SK-N-SH (cell line): ENCODE measurements at regions not wholly inside any gene's neighbourhood (a gene's known extent, or its start where the extent isn't known, plus 50 kb on each side); places are given as distances from the start of the nearest gene placed in this dataset.

Experiments used
- CTCF ChIA-PET: fragments of 300-600, 350-600 bp; formaldehyde crosslinking; extraction: SDS; loops from one replicate; lab custom pipeline; 2021; lab: Yijun Ruan, JAX
- POLR2A ChIA-PET: fragments of 350-600 bp; sonication (Branson Sonifier 250); formaldehyde crosslinking; extraction: SDS; loops from one replicate; lab custom pipeline; 2020; ENCODE audit warnings: antibody characterized with exemption, inconsistent platforms; lab: Yijun Ruan, JAX
- DNase-seq: peaks from one replicate; pipeline ENCODE4 v3.0.0; 2012
- H2AFZ ChIP-seq: fragments of 200-600 bp; sonication (generic); 2 replicates; pipeline ENCODE4 v1.8.1; 2016; ENCODE audit warnings: antibody characterized with exemption, mild to moderate bottlenecking, low read depth
- H3F3A ChIP-seq: fragments of 200-600 bp; sonication (generic); replicated peaks from 2 replicates; pipeline ENCODE3; 2016; ENCODE audit warnings: antibody characterized with exemption, mild to moderate bottlenecking; ENCODE audit not compliant: insufficient read depth
- H3K27ac ChIP-seq, 2 experiments: fragments of 200-500 bp in 1 of 2; fragments of 200-600 bp in 1 of 2; sonication (Bioruptor generic) in 1 of 2; sonication (generic), shearing (Covaris generic) in 1 of 2; 2 replicates each; pipeline versions ENCODE4 v1.5.1 to v1.6.1; 2014 to 2016; ENCODE audit warnings: low read depth in 2 of 2, inconsistent platforms in 1 of 2, low read length in 1 of 2, mild to moderate bottlenecking in 1 of 2, mixed read lengths in 1 of 2
- H3K27me3 ChIP-seq: fragments of 200-600 bp; sonication (generic), shearing (Covaris generic); 2 replicates; pipeline ENCODE4 v1.6.1; 2016; ENCODE audit warnings: mixed run types; ENCODE audit not compliant: insufficient read depth
- H3K36me3 ChIP-seq, 2 experiments: fragments of 200-500 bp in 1 of 2; fragments of 200-600 bp in 1 of 2; sonication (Bioruptor generic) in 1 of 2; sonication (generic) in 1 of 2; replicated peaks in 1 of 2; 2 replicates each; pipeline versions ENCODE3 to v1.5.1; 2014 to 2016; ENCODE audit warnings: low read length in 1 of 2, mild to moderate bottlenecking in 1 of 2; ENCODE audit not compliant: insufficient read depth in 2 of 2, control insufficient read depth in 1 of 2
- H3K4me1 ChIP-seq, 2 experiments: fragments of 200-500 bp in 1 of 2; fragments of 200-600 bp in 1 of 2; sonication (Bioruptor generic) in 1 of 2; sonication (generic), shearing (Covaris generic) in 1 of 2; 2 replicates each; pipeline versions ENCODE4 v1.5.1 to v1.6.1; 2014 to 2016; ENCODE audit warnings: low read depth in 1 of 2, low read length in 1 of 2, mixed run types in 1 of 2; ENCODE audit not compliant: insufficient read depth in 2 of 2, control insufficient read depth in 1 of 2
- H3K4me2 ChIP-seq: fragments of 200-600 bp; sonication (generic), shearing (Covaris generic); 2 replicates; pipeline ENCODE4 v1.6.1; 2017; ENCODE audit warnings: mixed run types
- H3K4me3 ChIP-seq, 2 experiments: fragments of 200-500 bp in 1 of 2; fragments of 200-600 bp in 1 of 2; sonication (Bioruptor generic) in 1 of 2; sonication (generic), shearing (Covaris generic) in 1 of 2; 2 replicates each; pipeline versions ENCODE4 v1.5.1 to v1.8.1; 2014 to 2016; ENCODE audit warnings: low read depth in 2 of 2, inconsistent platforms in 1 of 2, low read length in 1 of 2, mild to moderate bottlenecking in 1 of 2, mixed read lengths in 1 of 2, moderate library complexity in 1 of 2
- H3K79me2 ChIP-seq: fragments of 200-600 bp; sonication (generic); 2 replicates; pipeline ENCODE4 v1.8.1; 2017; ENCODE audit warnings: mild to moderate bottlenecking; ENCODE audit not compliant: insufficient read depth
- H3K9ac ChIP-seq: fragments of 200-600 bp; sonication (generic); 2 replicates; pipeline ENCODE4 v1.6.1; 2017; ENCODE audit warnings: mixed run types
- H3K9me2 ChIP-seq: fragments of 200-600 bp; sonication (generic); 2 replicates; pipeline ENCODE4 v1.6.1; 2017; ENCODE audit warnings: mixed run types
- H3K9me3 ChIP-seq: fragments of 200-600 bp; sonication (generic); 2 replicates; pipeline ENCODE4 v1.6.1; 2017; ENCODE audit warnings: mixed run types, mild to moderate bottlenecking, moderate library complexity
- H4K20me1 ChIP-seq: fragments of 200-600 bp; sonication (generic); 2 replicates; pipeline ENCODE4 v1.6.1; 2017; ENCODE audit warnings: mild to moderate bottlenecking, mixed run types; ENCODE audit not compliant: insufficient read depth
- CHD2 ChIP-seq: fragments of 150-350 bp; IDR thresholded peaks from 2 replicates; pipeline ENCODE4 v1.6.1; 2018; ENCODE audit warnings: low read length; ENCODE audit not compliant: partially characterized antibody
- EP300 ChIP-seq, 2 experiments: IDR thresholded peaks; 2 replicates each; pipeline versions ENCODE4 v1.4.0 to v1.6.1; 2012; ENCODE audit warnings: borderline replicate concordance in 1 of 2, low read depth in 1 of 2, low read length in 1 of 2
- GABPA ChIP-seq: IDR thresholded peaks from 2 replicates; pipeline ENCODE4 v1.4.0; 2012; ENCODE audit warnings: low read depth, mild to moderate bottlenecking
- GATA2 ChIP-seq: sonication (generic); formaldehyde crosslinking; IDR thresholded peaks from 2 replicates; pipeline ENCODE4 v1.5.0; 2020; ENCODE audit warnings: mild to moderate bottlenecking, missing genetic modification reagents
- NRF1 ChIP-seq: IDR thresholded peaks from 2 replicates; pipeline ENCODE4 v1.6.1; 2012; ENCODE audit warnings: low read depth, mild to moderate bottlenecking, low read length
- POLR2AphosphoS5 ChIP-seq: IDR thresholded peaks from 2 replicates; pipeline ENCODE4 v1.6.1; 2012; ENCODE audit warnings: low read depth, low read length
- RCOR1 ChIP-seq: fragments of 150-350 bp; IDR thresholded peaks from 2 replicates; pipeline ENCODE4 v1.6.1; 2017; ENCODE audit warnings: antibody characterized with exemption, low read length
- SIN3A ChIP-seq: IDR thresholded peaks from 2 replicates; pipeline ENCODE4 v1.6.1; 2012; ENCODE audit warnings: low read depth, mild to moderate bottlenecking, low read length, moderate library complexity, borderline replicate concordance
- TEAD4 ChIP-seq: IDR thresholded peaks from 2 replicates; pipeline ENCODE4 v1.4.0; 2012; ENCODE audit warnings: mild to moderate bottlenecking, borderline replicate concordance; ENCODE audit not compliant: insufficient read depth
- WGBS: methylation state at CpG from one replicate; pipeline ENCODE4 v1.1.6; 2017; ENCODE audit warnings: low lambda C conversion rate; 5-methylcytosine and 5-hydroxymethylcytosine counted together
- TF ChIP-seq, protein P1 (sequence below): IDR thresholded peaks from 2 replicates; pipeline ENCODE4 v1.6.1; 2012; ENCODE audit warnings: mild to moderate bottlenecking, low read depth, low read length, moderate library complexity
- TF ChIP-seq, protein P2 (sequence below): IDR thresholded peaks from 2 replicates; pipeline ENCODE4; 2012
- TF ChIP-seq, protein P3 (sequence below): IDR thresholded peaks from 2 replicates; pipeline ENCODE4 v1.4.0; 2012; ENCODE audit warnings: low read depth

DNA sequence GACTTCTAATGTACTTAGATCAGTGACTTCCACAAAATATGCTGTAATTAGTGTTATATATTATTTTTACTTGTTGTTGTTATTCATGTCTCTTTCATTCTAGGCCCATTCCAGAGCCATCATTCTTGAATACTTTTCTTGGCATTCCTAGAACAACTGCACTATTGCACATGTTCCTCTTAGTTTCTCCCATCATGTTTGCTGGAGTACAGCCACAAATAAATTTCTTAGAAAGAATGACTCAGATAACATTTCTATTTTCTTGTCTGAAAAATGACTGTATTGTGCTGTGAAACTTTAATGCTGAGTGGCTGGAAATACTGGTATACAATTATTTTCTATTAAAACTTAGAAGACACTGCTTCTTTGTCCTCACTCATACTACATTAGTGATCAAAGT is 651.0 kb upstream of the STEAP1 start:
- no peak for DNase-seq
- Histone ChIP-seq H3K9ac (no peak overlapping the region), H3K4me1 (no peaks in the 10 kb centered on the region; a peak in 1 of 4 replicates), H3K36me3 (no peaks in the 10 kb centered on the region), H3K9me2 (no peaks in the 10 kb centered on the region), H2AFZ (no peak overlapping the region; the same call in 1 of the 2 replicates), H3K9me3 (no peaks in the 10 kb centered on the region), H4K20me1 (no peaks in the 10 kb centered on the region), H3F3A (no peaks in the 10 kb centered on the region), H3K79me2 (no peaks in the 10 kb centered on the region), H3K27me3 (no peaks in the 10 kb centered on the region), H3K27ac (no peak overlapping the region), H3K4me3 (no peak overlapping the region), H3K4me2 (no peak overlapping the region)
- CTCF ChIA-PET, result no interaction called here
- TF ChIP-seq TEAD4, result no peak
- no peak for TF ChIP-seq GABPA
- no peak for TF ChIP-seq SIN3A
- POLR2A ChIA-PET, result no interaction called here

DNA sequence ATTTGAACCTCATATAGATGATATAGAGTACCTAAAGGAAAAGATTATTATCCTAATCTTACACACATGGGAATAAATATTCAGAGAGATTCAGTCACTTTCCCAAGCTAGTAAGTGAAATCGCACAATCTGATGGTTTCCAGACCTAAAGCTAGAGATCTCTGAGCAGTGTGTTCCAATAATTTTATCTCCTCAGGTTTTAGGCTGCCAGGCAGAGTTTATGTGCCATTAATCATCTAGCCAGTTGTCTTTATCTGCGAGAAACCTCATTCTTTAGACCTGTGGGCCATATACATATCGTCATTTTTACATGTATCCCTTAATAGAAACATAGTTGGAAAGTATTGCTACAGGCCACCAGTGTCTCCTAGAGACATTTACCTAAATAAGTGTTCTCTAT is 647.2 kb upstream of the STEAP1 start:
- H3K36me3 ChIP-seq, result no peaks in the 10 kb centered on the region
- no peaks in the 10 kb centered on the region for H3F3A ChIP-seq
- H3K27me3 ChIP-seq, result no peaks in the 10 kb centered on the region
- H3K9me2 ChIP-seq, result no peaks in the 10 kb centered on the region
- TF ChIP-seq GABPA, result no peak
- TF ChIP-seq NRF1, result no peak
- no peak for TF ChIP-seq POLR2AphosphoS5
- TF ChIP-seq, protein P1, sequence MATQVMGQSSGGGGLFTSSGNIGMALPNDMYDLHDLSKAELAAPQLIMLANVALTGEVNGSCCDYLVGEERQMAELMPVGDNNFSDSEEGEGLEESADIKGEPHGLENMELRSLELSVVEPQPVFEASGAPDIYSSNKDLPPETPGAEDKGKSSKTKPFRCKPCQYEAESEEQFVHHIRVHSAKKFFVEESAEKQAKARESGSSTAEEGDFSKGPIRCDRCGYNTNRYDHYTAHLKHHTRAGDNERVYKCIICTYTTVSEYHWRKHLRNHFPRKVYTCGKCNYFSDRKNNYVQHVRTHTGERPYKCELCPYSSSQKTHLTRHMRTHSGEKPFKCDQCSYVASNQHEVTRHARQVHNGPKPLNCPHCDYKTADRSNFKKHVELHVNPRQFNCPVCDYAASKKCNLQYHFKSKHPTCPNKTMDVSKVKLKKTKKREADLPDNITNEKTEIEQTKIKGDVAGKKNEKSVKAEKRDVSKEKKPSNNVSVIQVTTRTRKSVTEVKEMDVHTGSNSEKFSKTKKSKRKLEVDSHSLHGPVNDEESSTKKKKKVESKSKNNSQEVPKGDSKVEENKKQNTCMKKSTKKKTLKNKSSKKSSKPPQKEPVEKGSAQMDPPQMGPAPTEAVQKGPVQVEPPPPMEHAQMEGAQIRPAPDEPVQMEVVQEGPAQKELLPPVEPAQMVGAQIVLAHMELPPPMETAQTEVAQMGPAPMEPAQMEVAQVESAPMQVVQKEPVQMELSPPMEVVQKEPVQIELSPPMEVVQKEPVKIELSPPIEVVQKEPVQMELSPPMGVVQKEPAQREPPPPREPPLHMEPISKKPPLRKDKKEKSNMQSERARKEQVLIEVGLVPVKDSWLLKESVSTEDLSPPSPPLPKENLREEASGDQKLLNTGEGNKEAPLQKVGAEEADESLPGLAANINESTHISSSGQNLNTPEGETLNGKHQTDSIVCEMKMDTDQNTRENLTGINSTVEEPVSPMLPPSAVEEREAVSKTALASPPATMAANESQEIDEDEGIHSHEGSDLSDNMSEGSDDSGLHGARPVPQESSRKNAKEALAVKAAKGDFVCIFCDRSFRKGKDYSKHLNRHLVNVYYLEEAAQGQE, result no peak
- TF ChIP-seq CHD2, result peak; percentile 64
- TF ChIP-seq TEAD4, result no peak
- TF ChIP-seq GATA2 (CRISPR knock-in tag), result peak; percentile 96
- TF ChIP-seq, protein P2, sequence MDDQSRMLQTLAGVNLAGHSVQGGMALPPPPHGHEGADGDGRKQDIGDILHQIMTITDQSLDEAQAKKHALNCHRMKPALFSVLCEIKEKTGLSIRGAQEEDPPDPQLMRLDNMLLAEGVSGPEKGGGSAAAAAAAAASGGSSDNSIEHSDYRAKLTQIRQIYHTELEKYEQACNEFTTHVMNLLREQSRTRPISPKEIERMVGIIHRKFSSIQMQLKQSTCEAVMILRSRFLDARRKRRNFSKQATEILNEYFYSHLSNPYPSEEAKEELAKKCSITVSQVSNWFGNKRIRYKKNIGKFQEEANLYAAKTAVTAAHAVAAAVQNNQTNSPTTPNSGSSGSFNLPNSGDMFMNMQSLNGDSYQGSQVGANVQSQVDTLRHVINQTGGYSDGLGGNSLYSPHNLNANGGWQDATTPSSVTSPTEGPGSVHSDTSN, result peak; percentile 29; the same call in 1 of the 2 replicates
- peak; percentile 88 for TF ChIP-seq RCOR1
- no peak for TF ChIP-seq SIN3A
- TF ChIP-seq, protein P3, sequence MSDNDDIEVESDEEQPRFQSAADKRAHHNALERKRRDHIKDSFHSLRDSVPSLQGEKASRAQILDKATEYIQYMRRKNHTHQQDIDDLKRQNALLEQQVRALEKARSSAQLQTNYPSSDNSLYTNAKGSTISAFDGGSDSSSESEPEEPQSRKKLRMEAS, result no peak
- peak in 1 of 2 experiments; percentile 95; a peak in 2 of 4 replicates for TF ChIP-seq EP300 (IDR thresholded peaks at IDR 0.05; ENCODE audit: borderline replicate concordance in 1 of 2, low read depth in 1 of 2, low read length in 1 of 2)
- TF ChIP-seq, all 33 proteins: peak for 5
- 8% methylated on average over 3 of the region's 3 CpGs for WGBS
- Histone ChIP-seq H2AFZ (no peak overlapping the region), H3K27ac (peak overlapping the region in 1 of 2 experiments; percentile 43; a peak in 2 of 4 replicates), H3K79me2 (no peaks in the 10 kb centered on the region), H3K4me1 (no peaks in the 10 kb centered on the region; a peak in 1 of 4 replicates), H3K4me3 (no peak overlapping the region), H3K4me2 (no peak overlapping the region), H3K9me3 (no peaks in the 10 kb centered on the region), H4K20me1 (no peaks in the 10 kb centered on the region), H3K9ac (no peak overlapping the region)
- ChIA-PET POLR2A (no interaction called here), CTCF (interaction anchor here (1.6 kb wide), 1 partner anchor 9 kb away, joined by 3 read pairs; no protein-coding TSS in a partner anchor)
- peak; percentile 5 for DNase-seq
